GM13977 (cell line): ENCODE measurements at regions not wholly inside any gene's neighbourhood (a gene's known extent, or its start where the extent isn't known, plus 50 kb on each side); places are given as distances from the start of the nearest gene placed in this dataset.

Experiments
- DNase-seq: peaks from one replicate; pipeline ENCODE4 v3.0.0; 2012; ENCODE audit warnings: low spot score
- CTCF ChIP-seq: IDR thresholded peaks from 2 replicates; pipeline ENCODE4 v1.5.1; 2012; ENCODE audit warnings: mild to moderate bottlenecking, control low read depth; ENCODE audit not compliant: insufficient read depth; ENCODE audit errors: extremely low read depth, missing control alignments
- in situ Hi-C: fragments of 300-500 bp; cut with MboI; formaldehyde crosslinking; loops from one replicate; pipeline ENCODE4 v1.12.0; 2022; ENCODE audit warnings: low sequenced_read_pairs, low pct_unique_long_range_greater_than_20kb, mixed read lengths, inconsistent platforms; ENCODE audit not compliant: unreplicated experiment

DNA sequence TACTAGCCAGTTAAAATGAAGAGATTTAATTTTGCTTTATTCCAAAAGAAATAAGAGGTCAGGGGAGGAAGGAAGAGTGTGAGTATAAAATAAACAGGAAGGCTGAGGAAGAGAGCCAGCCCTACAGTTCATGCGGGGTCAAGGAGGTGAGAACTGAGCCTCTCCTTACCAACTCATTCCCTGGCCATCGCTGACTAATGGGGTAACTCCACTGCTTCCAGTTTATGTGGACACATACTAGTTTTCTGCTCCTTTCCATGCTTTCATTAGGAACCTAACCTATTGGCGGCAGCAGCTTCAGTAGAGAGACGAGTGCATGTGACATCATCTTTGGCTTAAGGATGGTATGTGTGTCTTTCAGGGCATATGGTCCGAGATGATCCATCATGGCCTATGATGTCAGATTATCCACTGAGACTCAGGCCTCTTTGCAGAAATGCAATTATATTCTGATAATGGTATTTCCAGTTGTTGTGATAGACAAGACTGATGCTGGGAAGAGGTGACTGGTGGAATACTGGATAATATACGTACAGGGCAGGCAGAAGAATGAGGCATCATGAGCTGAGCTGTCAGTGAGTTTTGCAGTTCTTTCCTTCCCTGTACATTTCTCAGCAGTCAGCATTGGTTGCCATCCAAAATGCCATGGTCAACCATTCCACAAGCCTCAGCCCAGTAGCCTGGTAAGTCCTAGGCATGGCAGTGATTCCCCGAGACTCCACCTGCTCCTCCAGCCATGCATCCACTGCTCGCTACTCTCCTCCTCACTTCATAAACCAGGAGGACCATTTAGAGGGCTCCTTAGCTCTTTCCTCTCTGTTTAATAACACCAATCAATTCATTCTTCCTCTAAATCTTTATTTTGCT is 184.6 kb upstream of the OSR1 start:
- DNase-seq, result no peak
- no peak for TF ChIP-seq CTCF
- in situ Hi-C loops, result no loop called here

GRCh38 chr2:19541884-19542283 is 183.5 kb upstream of the OSR1 start:
- in situ Hi-C loops, result no loop called here
- DNase-seq, result no peak
- TF ChIP-seq CTCF, result no peak

GRCh38 chr2:19540739-19541525 is 182.5 kb upstream of the OSR1 start:
- no peak for TF ChIP-seq CTCF
- in situ Hi-C loops, result no loop called here
- no peak for DNase-seq

DNA sequence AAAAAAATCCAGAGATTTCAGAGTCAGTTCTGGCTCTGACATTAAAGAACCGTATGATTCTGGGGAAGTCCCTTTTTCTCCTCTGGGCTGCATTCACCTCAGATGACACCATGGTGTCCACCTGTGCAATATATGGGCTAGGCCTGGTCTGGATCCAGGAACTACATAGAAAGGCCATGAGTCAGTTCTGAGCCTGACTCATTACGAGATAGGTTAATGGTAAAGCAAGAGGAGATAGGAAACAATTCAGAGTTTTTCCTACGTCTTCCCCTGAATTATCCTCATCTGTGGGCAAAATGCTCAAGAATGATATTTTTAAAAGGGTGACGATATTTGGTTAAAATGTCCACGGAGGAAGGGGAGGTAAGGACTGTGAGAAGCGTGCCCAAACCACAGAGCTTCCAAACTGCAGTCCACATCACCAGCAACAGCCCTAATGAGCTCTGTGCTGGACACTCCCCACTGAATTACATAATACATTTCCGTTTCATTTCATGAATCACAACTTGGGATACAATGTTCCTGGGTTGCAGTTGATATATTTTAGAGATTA is 180.1 kb upstream of the OSR1 start:
- TF ChIP-seq CTCF, result no peak
- no peak for DNase-seq
- in situ Hi-C loops, result no loop called here

GRCh38 chr2:19536136-19536535 is 177.7 kb upstream of the OSR1 start:
- in situ Hi-C loops, result no loop called here
- no peak for TF ChIP-seq CTCF
- no peak for DNase-seq

- no peak for TF ChIP-seq CTCF
- in situ Hi-C loops, result no loop called here
- no peak for DNase-seq
Measured at GRCh38 chr2:19532547-19533196, 174.2 kb upstream of the OSR1 start.
